Right lobe of liver (tissue), 4 donors: ENCODE measurements at regions not wholly inside any gene's neighbourhood (a gene's known extent, or its start where the extent isn't known, plus 50 kb on each side); places are given as distances from the start of the nearest gene placed in this dataset.

ENCODE experiments used
- CTCF ChIP-seq, 4 donors: fragments of 200-600 bp in 3 of 4; fragments of 450-650 bp in 1 of 4; IDR thresholded peaks; one replicate each; pipeline versions ENCODE4 v1.5.1 to v1.8.0; 2016 to 2022; ENCODE audit warnings: antibody characterized with exemption in 4 of 4, mild to moderate bottlenecking in 2 of 4
- POLR2A ChIP-seq: fragments of 450-650 bp; IDR thresholded peaks from one replicate; pipeline ENCODE4 v1.6.1; 2017; ENCODE audit warnings: antibody characterized with exemption, mild to moderate bottlenecking
- donor health status: DM: no; HTN: no; CAD: no.
- donor health status: DM: no; HTN: no; CAD: no.
- donor health status: DM: no; HTN: yes; CAD: no.

GRCh38 chr21:18608226-18608625 lies 204.6 kb upstream of the TMPRSS15 start:
- TF ChIP-seq CTCF (IDR thresholded peaks at IDR 0.05) (no peak), POLR2A (no peak)
